Esophagus muscularis mucosa (tissue), 4 donors: ENCODE measurements at regions not wholly inside any gene's neighbourhood (a gene's known extent, or its start where the extent isn't known, plus 50 kb on each side); places are given as distances from the start of the nearest gene placed in this dataset.

ENCODE experiments used
- DNase-seq: peaks from one replicate; pipeline ENCODE4 v3.0.0-alpha.2; 2017; ENCODE audit errors: extremely low spot score
- H3K27ac ChIP-seq, 4 donors: fragments of 200-600 bp; sonication (generic); replicated peaks in 1 of 4; 1 replicate in 3 of 4; 2 replicates in 1 of 4; pipeline ENCODE4 v1.5.1; 2016 to 2019; ENCODE audit warnings: mild to moderate bottlenecking in 1 of 4
- H3K27me3 ChIP-seq, 4 donors: fragments of 200-600 bp; sonication (generic); one replicate each; pipeline versions ENCODE4 v1.5.1 to v1.6.0; 2016 to 2019
- H3K36me3 ChIP-seq, 4 donors: fragments of 200-600 bp; sonication (generic); one replicate each; pipeline ENCODE4 v1.5.1; 2016 to 2019
- H3K4me1 ChIP-seq, 4 donors: fragments of 200-600 bp; sonication (generic); one replicate each; pipeline ENCODE4 v1.5.1; 2016 to 2019
- H3K4me3 ChIP-seq, 4 donors: fragments of 200-600 bp; sonication (generic); 1 replicate in 2 of 4; 2 replicates in 2 of 4; pipeline ENCODE4 v1.5.1; 2016 to 2019; ENCODE audit warnings: mild to moderate bottlenecking in 4 of 4, moderate library complexity in 1 of 4
- H3K9me3 ChIP-seq, 4 donors: fragments of 200-600 bp; sonication (generic); 1 replicate in 3 of 4; 2 replicates in 1 of 4; pipeline ENCODE4 v1.5.1; 2016 to 2019
- EP300 ChIP-seq: sonication (generic); formaldehyde crosslinking; IDR thresholded peaks from one replicate; pipeline ENCODE4 v1.6.1; 2017; ENCODE audit warnings: antibody characterized with exemption
- POLR2A ChIP-seq: fragments of 450-650 bp; IDR thresholded peaks from one replicate; pipeline ENCODE4 v1.6.1; 2017; ENCODE audit warnings: antibody characterized with exemption, moderate library complexity, mild to moderate bottlenecking, low read depth
- POLR2AphosphoS5 ChIP-seq, 2 donors: sonication (generic); formaldehyde crosslinking; IDR thresholded peaks; one replicate each; pipeline ENCODE4 v1.6.1; 2017; ENCODE audit warnings: antibody characterized with exemption in 2 of 2
- WGBS: methylation state at CpG from one replicate; pipeline ENCODE4 v1.1.5; 2018; 5-methylcytosine and 5-hydroxymethylcytosine counted together
- intact Hi-C: fragments of 100-400 bp; cut with DNase I; formaldehyde crosslinking; loops from one replicate; pipeline ENCODE4 v1.15.1; 2023
- TF ChIP-seq, protein P1 (sequence below), 3 experiments: fragments of 200-600 bp in 2 of 3; fragments of 450-650 bp in 1 of 3; sonication (generic) in 2 of 3; IDR thresholded peaks; one replicate each; pipeline ENCODE4 v1.5.1; 2017 to 2019; ENCODE audit warnings: antibody characterized with exemption in 3 of 3, mild to moderate bottlenecking in 2 of 3, moderate library complexity in 1 of 3

DNA sequence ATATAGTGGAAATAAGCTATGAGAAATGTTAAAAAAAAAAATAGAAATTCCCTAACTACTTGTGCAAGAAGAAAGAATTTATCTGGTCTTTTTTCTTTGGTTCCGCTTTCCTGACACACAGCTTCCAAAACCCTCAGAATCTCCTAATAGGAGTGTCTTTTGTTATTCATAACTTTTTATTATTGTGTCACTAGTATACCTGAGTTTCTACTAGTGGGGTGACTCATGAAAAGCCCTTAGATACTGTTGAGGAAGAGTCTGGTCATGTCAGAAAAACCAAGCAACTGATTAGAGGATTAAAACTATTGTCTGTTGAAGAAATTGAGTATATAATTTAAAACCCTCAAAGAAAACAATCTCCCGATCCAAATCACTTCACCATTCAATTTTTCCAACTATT, 152.8 kb upstream of the IFNE start:
- DNase-seq = no peak

DNA sequence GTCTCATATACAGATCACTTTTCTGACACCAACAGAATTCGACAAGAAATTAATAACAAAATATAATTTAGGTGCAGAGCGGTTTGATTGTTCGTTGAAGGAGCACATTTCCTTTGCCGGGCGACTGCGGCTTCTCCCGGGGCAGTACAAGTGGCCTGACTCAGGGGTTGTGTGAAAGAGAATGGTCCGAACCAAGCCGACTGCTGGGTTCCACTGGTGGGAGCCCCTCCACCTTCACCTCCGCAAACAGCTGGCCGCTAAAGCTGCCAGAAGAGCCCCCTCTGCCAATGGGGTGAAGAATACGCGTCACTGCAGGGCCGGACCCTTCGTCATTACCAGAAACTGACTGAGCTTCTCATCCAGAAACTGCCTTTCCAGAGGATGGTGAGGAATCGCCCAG, 156.0 kb upstream of the IFNE start:
- TF ChIP-seq POLR2A (no peak), EP300 (no peak)
- TF ChIP-seq, protein P1, sequence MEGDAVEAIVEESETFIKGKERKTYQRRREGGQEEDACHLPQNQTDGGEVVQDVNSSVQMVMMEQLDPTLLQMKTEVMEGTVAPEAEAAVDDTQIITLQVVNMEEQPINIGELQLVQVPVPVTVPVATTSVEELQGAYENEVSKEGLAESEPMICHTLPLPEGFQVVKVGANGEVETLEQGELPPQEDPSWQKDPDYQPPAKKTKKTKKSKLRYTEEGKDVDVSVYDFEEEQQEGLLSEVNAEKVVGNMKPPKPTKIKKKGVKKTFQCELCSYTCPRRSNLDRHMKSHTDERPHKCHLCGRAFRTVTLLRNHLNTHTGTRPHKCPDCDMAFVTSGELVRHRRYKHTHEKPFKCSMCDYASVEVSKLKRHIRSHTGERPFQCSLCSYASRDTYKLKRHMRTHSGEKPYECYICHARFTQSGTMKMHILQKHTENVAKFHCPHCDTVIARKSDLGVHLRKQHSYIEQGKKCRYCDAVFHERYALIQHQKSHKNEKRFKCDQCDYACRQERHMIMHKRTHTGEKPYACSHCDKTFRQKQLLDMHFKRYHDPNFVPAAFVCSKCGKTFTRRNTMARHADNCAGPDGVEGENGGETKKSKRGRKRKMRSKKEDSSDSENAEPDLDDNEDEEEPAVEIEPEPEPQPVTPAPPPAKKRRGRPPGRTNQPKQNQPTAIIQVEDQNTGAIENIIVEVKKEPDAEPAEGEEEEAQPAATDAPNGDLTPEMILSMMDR (IDR thresholded peaks at IDR 0.05) = no peak
- no peaks in the 10 kb centered on the region for H3K4me1 ChIP-seq
- peaks cover 0 to 12% (median 3%) of the 10 kb centered on the region in 4 donors for H3K9me3 ChIP-seq
- no peak for DNase-seq
- H3K36me3 ChIP-seq = no peaks in the 10 kb centered on the region
- 86% methylated on average over 13 of the region's 16 CpGs for WGBS
- no peak overlapping the region for H3K27ac ChIP-seq
- intact Hi-C loops = no loop called here
- no peak overlapping the region for H3K4me3 ChIP-seq
- H3K27me3 ChIP-seq = no peaks in the 10 kb centered on the region

More for the DNA sequence above, 152.8 kb upstream of the IFNE start:
- Histone ChIP-seq H3K4me1 (no peaks in the 10 kb centered on the region), H3K36me3 (no peaks in the 10 kb centered on the region), H3K27me3 (no peaks in the 10 kb centered on the region), H3K27ac (no peak overlapping the region), H3K4me3 (no peak overlapping the region), H3K9me3 (no peaks in the 10 kb centered on the region)
- 88% methylated on average over 2 of the region's 2 CpGs for WGBS
- TF ChIP-seq POLR2AphosphoS5 (IDR thresholded peaks at IDR 0.05) (no peak), EP300 (no peak), POLR2A (no peak)
- TF ChIP-seq, protein P1 (IDR thresholded peaks at IDR 0.05) = no peak
- intact Hi-C loops = no loop called here

DNA sequence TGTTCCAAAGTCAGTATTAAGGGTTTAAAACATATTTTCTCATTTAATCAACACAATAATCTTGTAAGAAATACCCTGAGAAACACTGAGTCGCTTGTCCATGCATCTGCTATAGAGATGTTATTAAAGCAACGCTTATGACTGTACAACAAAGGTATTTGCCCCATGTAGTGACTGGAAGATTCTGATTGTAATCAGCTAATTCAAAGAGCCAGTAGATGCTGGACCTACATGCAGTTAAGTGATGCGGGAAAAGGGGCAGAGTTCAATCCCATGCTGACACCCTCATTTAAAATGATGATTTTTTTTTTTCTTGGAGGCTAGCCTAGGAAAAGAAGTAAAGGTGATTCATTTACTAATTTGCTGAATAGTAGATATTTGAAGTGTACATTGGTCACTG, 149.3 kb upstream of the MTAP start:
- intact Hi-C loops = no loop called here
- TF ChIP-seq POLR2AphosphoS5 (IDR thresholded peaks at IDR 0.05) (no peak), POLR2A (no peak), EP300 (no peak)
- TF ChIP-seq, protein P1 (IDR thresholded peaks at IDR 0.05) = no peak
- H3K4me3 ChIP-seq = no peak overlapping the region
- WGBS = 83% methylated on average over 3 of the region's 3 CpGs
- H3K36me3 ChIP-seq = no peaks in the 10 kb centered on the region
- no peak overlapping the region for H3K27ac ChIP-seq
- peaks cover 0 to 6% (median 2%) of the 10 kb centered on the region in 4 donors for H3K9me3 ChIP-seq
- no peak for DNase-seq
- H3K4me1 ChIP-seq = peaks cover 0 to 4% (median 0%) of the 10 kb centered on the region in 4 donors
- peaks cover 0 to 11% (median 0%) of the 10 kb centered on the region in 4 donors for H3K27me3 ChIP-seq

DNA sequence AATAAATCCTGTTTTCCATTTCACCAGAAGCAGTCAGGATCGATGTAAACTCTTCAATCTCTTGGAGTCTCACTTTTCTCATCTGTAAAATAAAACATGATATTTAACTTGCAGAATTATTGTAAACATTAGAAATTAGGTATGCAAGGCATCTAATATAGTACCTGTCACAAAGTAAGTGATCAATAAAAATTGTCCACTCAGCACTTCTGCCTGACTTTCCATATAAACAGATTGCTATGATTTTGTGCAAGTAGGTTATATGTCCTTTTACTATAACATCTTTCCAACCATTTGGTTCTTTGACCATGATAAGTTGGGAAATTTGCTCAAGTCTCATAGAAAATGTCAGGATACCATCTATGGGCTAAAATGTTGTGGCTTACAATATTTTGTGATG, 148.8 kb upstream of the MTAP start:
- WGBS = 80% methylated on average over 1 of the region's 1 CpG
- no peaks in the 10 kb centered on the region for H3K36me3 ChIP-seq
- intact Hi-C loops = no loop called here
- H3K27ac ChIP-seq = no peak overlapping the region
- H3K4me3 ChIP-seq = no peak overlapping the region
- DNase-seq = no peak
- peaks cover 0 to 4% (median 0%) of the 10 kb centered on the region in 4 donors for H3K4me1 ChIP-seq
- H3K9me3 ChIP-seq = peaks cover 0 to 6% (median 0%) of the 10 kb centered on the region in 4 donors
- H3K27me3 ChIP-seq = peaks cover 0 to 11% (median 0%) of the 10 kb centered on the region in 4 donors
- TF ChIP-seq, protein P1 (IDR thresholded peaks at IDR 0.05) = no peak
- TF ChIP-seq POLR2AphosphoS5 (IDR thresholded peaks at IDR 0.05) (no peak), POLR2A (no peak), EP300 (no peak)
